Prostate gland (tissue), 2 donors: ENCODE measurements at regions not wholly inside any gene's neighbourhood (a gene's known extent, or its start where the extent isn't known, plus 50 kb on each side); places are given as distances from the start of the nearest gene placed in this dataset.

ENCODE experiments used
- POLR2AphosphoS5 ChIP-seq: sonication (generic); formaldehyde crosslinking; IDR thresholded peaks from one replicate; pipeline ENCODE4 v1.6.1; 2017; ENCODE audit warnings: antibody characterized with exemption
- TF ChIP-seq, protein P1 (sequence below), 4 experiments: fragments of 200-600 bp in 2 of 4; fragments of 450-650 bp in 2 of 4; sonication (generic) in 2 of 4; IDR thresholded peaks; 1 replicate in 3 of 4; 2 replicates in 1 of 4; pipeline ENCODE4 v1.5.1; 2016 to 2019; ENCODE audit warnings: antibody characterized with exemption in 4 of 4, mild to moderate bottlenecking in 2 of 4, moderate library complexity in 2 of 4

DNA sequence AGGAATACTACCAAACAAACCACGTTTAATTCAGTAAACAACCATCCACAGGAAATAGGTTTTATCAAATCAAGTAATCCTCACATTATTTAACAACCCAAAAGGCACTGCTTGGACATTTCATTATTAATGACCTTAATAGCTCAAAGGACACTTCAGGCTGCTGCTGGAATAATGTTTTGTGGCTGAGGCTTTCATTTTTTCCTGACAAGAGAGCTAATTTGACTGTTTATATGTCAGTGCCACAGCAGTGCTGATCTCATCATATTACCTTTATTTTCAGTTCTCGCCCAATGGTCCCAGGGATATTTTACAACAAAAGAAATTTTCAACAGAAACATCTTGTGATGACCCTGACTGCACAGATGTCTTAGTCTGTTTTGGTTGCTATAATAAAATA is 589.8 kb upstream of the GRAMD2B start:
- TF ChIP-seq, protein P1, sequence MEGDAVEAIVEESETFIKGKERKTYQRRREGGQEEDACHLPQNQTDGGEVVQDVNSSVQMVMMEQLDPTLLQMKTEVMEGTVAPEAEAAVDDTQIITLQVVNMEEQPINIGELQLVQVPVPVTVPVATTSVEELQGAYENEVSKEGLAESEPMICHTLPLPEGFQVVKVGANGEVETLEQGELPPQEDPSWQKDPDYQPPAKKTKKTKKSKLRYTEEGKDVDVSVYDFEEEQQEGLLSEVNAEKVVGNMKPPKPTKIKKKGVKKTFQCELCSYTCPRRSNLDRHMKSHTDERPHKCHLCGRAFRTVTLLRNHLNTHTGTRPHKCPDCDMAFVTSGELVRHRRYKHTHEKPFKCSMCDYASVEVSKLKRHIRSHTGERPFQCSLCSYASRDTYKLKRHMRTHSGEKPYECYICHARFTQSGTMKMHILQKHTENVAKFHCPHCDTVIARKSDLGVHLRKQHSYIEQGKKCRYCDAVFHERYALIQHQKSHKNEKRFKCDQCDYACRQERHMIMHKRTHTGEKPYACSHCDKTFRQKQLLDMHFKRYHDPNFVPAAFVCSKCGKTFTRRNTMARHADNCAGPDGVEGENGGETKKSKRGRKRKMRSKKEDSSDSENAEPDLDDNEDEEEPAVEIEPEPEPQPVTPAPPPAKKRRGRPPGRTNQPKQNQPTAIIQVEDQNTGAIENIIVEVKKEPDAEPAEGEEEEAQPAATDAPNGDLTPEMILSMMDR (IDR thresholded peaks at IDR 0.05): no peak
- TF ChIP-seq POLR2AphosphoS5: no peak
